Activated T-cell treated with anti-CD3 and anti-CD28 coated beads, Interleukin-2, amount 50 U/mL, for 24 hours (primary cell): ENCODE measurements at regions not wholly inside any gene's neighbourhood (a gene's known extent, or its start where the extent isn't known, plus 50 kb on each side); places are given as distances from the start of the nearest gene placed in this dataset.
A peak's percentile ranks its signal among the peaks of the same experiment; 100 is the strongest.

Experiments
- DNase-seq: peaks from one replicate; pipeline ENCODE4 v3.0.0-alpha.2; 2020
- H3K27ac Mint-ChIP-seq: 2 replicates; pipeline ENCODE4 v1.8.0; 2020; ENCODE audit warnings: mild to moderate bottlenecking, mixed read lengths
- H3K27me3 Mint-ChIP-seq: 2 replicates; pipeline ENCODE4 v1.8.0; 2020; ENCODE audit warnings: mixed read lengths
- H3K36me3 Mint-ChIP-seq: 2 replicates; pipeline ENCODE4 v1.8.0; 2020; ENCODE audit warnings: low read depth, mixed read lengths
- H3K4me1 Mint-ChIP-seq: 2 replicates; pipeline ENCODE4 v1.8.0; 2020; ENCODE audit warnings: low read depth, mixed read lengths
- H3K4me3 Mint-ChIP-seq: 2 replicates; pipeline ENCODE4 v1.8.0; 2020; ENCODE audit warnings: mild to moderate bottlenecking, moderate library complexity, mixed read lengths
- H3K9me3 Mint-ChIP-seq: 2 replicates; pipeline ENCODE4 v1.8.0; 2020; ENCODE audit warnings: mixed read lengths

GRCh38 chr5:110050640-110051345, 361.1 kb downstream of the MAN2A1 start:
- H3K27ac Mint-ChIP-seq, result no peak overlapping the region
- H3K27me3 Mint-ChIP-seq, result no peaks in the 10 kb centered on the region
- no peaks in the 10 kb centered on the region for H3K9me3 Mint-ChIP-seq
- DNase-seq, result no peak
- no peak overlapping the region for H3K4me3 Mint-ChIP-seq
- peaks cover 32% of the 10 kb centered on the region for H3K4me1 Mint-ChIP-seq
- no peaks in the 10 kb centered on the region for H3K36me3 Mint-ChIP-seq

- Mint-ChIP-seq H3K27me3 (no peaks in the 10 kb centered on the region), H3K9me3 (no peaks in the 10 kb centered on the region), H3K27ac (peak overlapping the region; percentile 86), H3K36me3 (no peaks in the 10 kb centered on the region), H3K4me3 (no peak overlapping the region), H3K4me1 (peaks cover 34% of the 10 kb centered on the region)
- no peak for DNase-seq
Observed at GRCh38 chr5:110053205-110053604, 363.5 kb downstream of the MAN2A1 start.

- no peaks in the 10 kb centered on the region for H3K9me3 Mint-ChIP-seq
- peaks cover 34% of the 10 kb centered on the region for H3K4me1 Mint-ChIP-seq
- H3K4me3 Mint-ChIP-seq, result peak overlapping the region; percentile 20
- H3K36me3 Mint-ChIP-seq, result no peaks in the 10 kb centered on the region
- no peaks in the 10 kb centered on the region for H3K27me3 Mint-ChIP-seq
- no peak for DNase-seq
- peak overlapping the region; percentile 86 for H3K27ac Mint-ChIP-seq
Observed at GRCh38 chr5:110053824-110054223, 364.1 kb downstream of the MAN2A1 start.

GRCh38 chr5:110054240-110054639, 364.5 kb downstream of the MAN2A1 start:
- no peaks in the 10 kb centered on the region for H3K36me3 Mint-ChIP-seq
- H3K4me1 Mint-ChIP-seq, result peaks cover 34% of the 10 kb centered on the region
- H3K27ac Mint-ChIP-seq, result peak overlapping the region; percentile 86
- no peaks in the 10 kb centered on the region for H3K9me3 Mint-ChIP-seq
- no peaks in the 10 kb centered on the region for H3K27me3 Mint-ChIP-seq
- peak; percentile 48 for DNase-seq
- H3K4me3 Mint-ChIP-seq, result peak overlapping the region; percentile 20

- Mint-ChIP-seq H3K27ac (peak overlapping the region; percentile 15), H3K36me3 (no peaks in the 10 kb centered on the region), H3K27me3 (no peaks in the 10 kb centered on the region), H3K9me3 (no peaks in the 10 kb centered on the region), H3K4me1 (peaks cover 29% of the 10 kb centered on the region), H3K4me3 (no peak overlapping the region)
- no peak for DNase-seq
Observed at GRCh38 chr5:110055302-110055701, 365.6 kb downstream of the MAN2A1 start.

GRCh38 chr5:110056580-110057114, 366.9 kb downstream of the MAN2A1 start:
- Mint-ChIP-seq H3K27ac (no peak overlapping the region), H3K27me3 (no peaks in the 10 kb centered on the region), H3K36me3 (no peaks in the 10 kb centered on the region), H3K9me3 (no peaks in the 10 kb centered on the region), H3K4me1 (peaks cover 29% of the 10 kb centered on the region), H3K4me3 (no peak overlapping the region)
- DNase-seq, result no peak

GRCh38 chr5:110058175-110058574, 368.4 kb downstream of the MAN2A1 start:
- no peak overlapping the region for H3K27ac Mint-ChIP-seq
- no peaks in the 10 kb centered on the region for H3K9me3 Mint-ChIP-seq

GRCh38 chr5:110062246-110062645, 372.5 kb downstream of the MAN2A1 start:
- Mint-ChIP-seq H3K27ac (no peak overlapping the region), H3K36me3 (no peaks in the 10 kb centered on the region), H3K27me3 (no peaks in the 10 kb centered on the region), H3K4me3 (no peak overlapping the region), H3K9me3 (no peaks in the 10 kb centered on the region), H3K4me1 (peaks cover 31% of the 10 kb centered on the region)
- DNase-seq, result no peak

More at GRCh38 chr5:110058175-110058574, 368.4 kb downstream of the MAN2A1 start:
- DNase-seq, result no peak
- Mint-ChIP-seq H3K4me1 (peaks cover 35% of the 10 kb centered on the region), H3K27me3 (no peaks in the 10 kb centered on the region), H3K4me3 (no peak overlapping the region), H3K36me3 (no peaks in the 10 kb centered on the region)

- H3K4me1 Mint-ChIP-seq, result peaks cover 36% of the 10 kb centered on the region
- peak overlapping the region; percentile 64 for H3K27ac Mint-ChIP-seq
- H3K4me3 Mint-ChIP-seq, result no peak overlapping the region
- H3K27me3 Mint-ChIP-seq, result no peaks in the 10 kb centered on the region
- DNase-seq, result no peak
- H3K36me3 Mint-ChIP-seq, result no peaks in the 10 kb centered on the region
- peaks cover 8% of the 10 kb centered on the region for H3K9me3 Mint-ChIP-seq
Observed at GRCh38 chr5:110063640-110064602, 374.2 kb downstream of the MAN2A1 start.

GRCh38 chr5:110064603-110065268, 375.0 kb downstream of the MAN2A1 start:
- Mint-ChIP-seq H3K4me3 (no peak overlapping the region), H3K9me3 (peaks cover 12% of the 10 kb centered on the region), H3K36me3 (no peaks in the 10 kb centered on the region), H3K27ac (peak overlapping the region; percentile 64), H3K4me1 (peaks cover 36% of the 10 kb centered on the region), H3K27me3 (no peaks in the 10 kb centered on the region)
- DNase-seq, result no peak

GRCh38 chr5:110070836-110071235, 381.1 kb downstream of the MAN2A1 start:
- DNase-seq, result no peak
- H3K4me1 Mint-ChIP-seq, result peaks cover 7% of the 10 kb centered on the region
- H3K4me3 Mint-ChIP-seq, result no peak overlapping the region
- peaks cover 10% of the 10 kb centered on the region for H3K36me3 Mint-ChIP-seq
- H3K9me3 Mint-ChIP-seq, result peaks cover 41% of the 10 kb centered on the region
- H3K27me3 Mint-ChIP-seq, result no peaks in the 10 kb centered on the region
- H3K27ac Mint-ChIP-seq, result no peak overlapping the region

- Mint-ChIP-seq H3K9me3 (peaks cover 46% of the 10 kb centered on the region), H3K27me3 (peaks cover 2% of the 10 kb centered on the region), H3K36me3 (peaks cover 10% of the 10 kb centered on the region)
Observed at GRCh38 chr5:110072651-110073050, 382.9 kb downstream of the MAN2A1 start.

GRCh38 chr5:110073534-110073933, 383.8 kb downstream of the MAN2A1 start:
- H3K36me3 Mint-ChIP-seq, result peaks cover 10% of the 10 kb centered on the region
- H3K27me3 Mint-ChIP-seq, result peaks cover 2% of the 10 kb centered on the region
- no peak for DNase-seq
- H3K4me1 Mint-ChIP-seq, result peaks cover 9% of the 10 kb centered on the region
- H3K27ac Mint-ChIP-seq, result no peak overlapping the region
- H3K9me3 Mint-ChIP-seq, result peaks cover 41% of the 10 kb centered on the region
- H3K4me3 Mint-ChIP-seq, result no peak overlapping the region

More at GRCh38 chr5:110072651-110073050, 382.9 kb downstream of the MAN2A1 start:
- no peak for DNase-seq
- Mint-ChIP-seq H3K4me3 (no peak overlapping the region), H3K27ac (no peak overlapping the region), H3K4me1 (peaks cover 10% of the 10 kb centered on the region)

- H3K4me1 Mint-ChIP-seq, result peaks cover 12% of the 10 kb centered on the region
Observed at GRCh38 chr5:110075656-110076055, 385.9 kb downstream of the MAN2A1 start.

More at GRCh38 chr5:110075656-110076055, 385.9 kb downstream of the MAN2A1 start:
- DNase-seq, result no peak
- Mint-ChIP-seq H3K4me3 (no peak overlapping the region), H3K27ac (no peak overlapping the region), H3K27me3 (peaks cover 2% of the 10 kb centered on the region), H3K36me3 (peaks cover 10% of the 10 kb centered on the region), H3K9me3 (peaks cover 25% of the 10 kb centered on the region)
